Stimulated activated effector memory CD8-positive, alpha-beta T cell treated with anti-CD3 and anti-CD28 coated beads, Interleukin-12 subunit alpha, Interleukin-12 subunit beta, amount 100 ng/mL, for 72 hours (primary cell): ENCODE measurements at regions not wholly inside any gene's neighbourhood (a gene's known extent, or its start where the extent isn't known, plus 50 kb on each side); places are given as distances from the start of the nearest gene placed in this dataset.

ENCODE experiments used
- ATAC-seq: fragments of 150-1000 bp; cut with Tn5 transposase; 2 replicates; pipeline ENCODE4 v1.10.0; 2021
- DNase-seq, 2 donors: peaks; one replicate each; pipeline ENCODE4 v3.0.0; 2021 to 2022; ENCODE audit warnings: low spot score in 2 of 2
- H3K27ac Mint-ChIP-seq: one replicate; pipeline ENCODE4 v1.8.0; 2022; ENCODE audit warnings: mild to moderate bottlenecking, mixed read lengths
- H3K36me3 Mint-ChIP-seq: one replicate; pipeline ENCODE4 v1.8.0; 2022; ENCODE audit warnings: mild to moderate bottlenecking, mixed read lengths
- H3K4me1 Mint-ChIP-seq: one replicate; pipeline ENCODE4 v1.8.0; 2022; ENCODE audit warnings: mixed read lengths
- H3K4me3 Mint-ChIP-seq: one replicate; pipeline ENCODE4 v1.8.0; 2022; ENCODE audit warnings: mild to moderate bottlenecking, mixed read lengths
- H3K9me3 Mint-ChIP-seq: one replicate; pipeline ENCODE4 v1.8.0; 2022; ENCODE audit warnings: mixed read lengths

DNA sequence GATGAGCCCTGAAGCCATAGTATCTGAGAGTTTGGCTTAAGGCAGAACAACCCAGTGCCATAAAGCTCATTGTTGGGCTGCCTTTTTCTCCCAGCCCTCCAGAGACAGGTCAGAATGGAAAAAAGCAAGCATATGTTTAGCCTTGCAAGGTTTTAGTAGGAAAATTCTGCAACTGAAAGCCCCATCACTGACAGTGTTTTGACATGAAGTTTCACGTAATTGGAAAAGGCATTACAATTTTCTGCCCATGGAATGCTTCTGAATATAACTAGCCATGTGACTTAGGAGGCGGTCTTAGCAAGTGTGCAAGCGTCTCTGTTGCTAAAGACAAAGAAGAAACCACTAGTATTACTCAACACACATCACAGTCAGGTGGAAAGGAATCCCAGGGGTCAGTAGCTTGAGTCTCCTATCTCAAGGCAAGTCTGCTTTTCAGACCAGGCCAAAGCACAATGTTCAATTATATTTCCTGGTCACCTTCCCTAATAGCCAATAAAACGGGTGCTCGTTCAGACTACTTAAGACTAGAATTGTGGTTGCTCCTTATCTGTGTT, 117.6 kb downstream of the CARTPT start:
- no peak overlapping the region for H3K4me3 Mint-ChIP-seq
- H3K36me3 Mint-ChIP-seq, result no peaks in the 10 kb centered on the region
- no peak for ATAC-seq
- no peaks in the 10 kb centered on the region for H3K9me3 Mint-ChIP-seq
- H3K27ac Mint-ChIP-seq, result no peak overlapping the region
- DNase-seq, result no peak
- no peaks in the 10 kb centered on the region for H3K4me1 Mint-ChIP-seq

DNA sequence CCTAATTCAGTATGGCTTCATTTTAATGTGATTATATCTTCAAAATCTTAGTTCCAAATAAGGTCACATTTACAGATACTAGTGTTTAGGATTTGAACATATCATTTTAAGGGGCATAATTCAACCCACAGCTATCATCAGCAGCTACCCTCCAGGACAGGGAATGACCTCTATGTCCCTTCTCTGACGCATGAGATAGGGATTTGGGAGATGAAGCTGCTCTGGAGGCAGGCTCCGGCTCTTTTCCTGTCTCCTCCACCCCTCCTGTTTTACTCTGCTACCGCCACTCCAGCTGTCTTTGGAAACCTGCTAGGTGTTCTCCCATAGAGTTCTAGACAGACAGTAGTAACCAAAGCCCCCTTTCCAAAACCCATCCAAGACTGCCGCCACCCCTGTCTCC, 119.2 kb downstream of the CARTPT start:
- DNase-seq, result no peak
- no peak for ATAC-seq
- H3K9me3 Mint-ChIP-seq, result no peaks in the 10 kb centered on the region
- H3K4me3 Mint-ChIP-seq, result no peak overlapping the region
- no peaks in the 10 kb centered on the region for H3K36me3 Mint-ChIP-seq
- H3K27ac Mint-ChIP-seq, result no peak overlapping the region
- no peaks in the 10 kb centered on the region for H3K4me1 Mint-ChIP-seq

DNA sequence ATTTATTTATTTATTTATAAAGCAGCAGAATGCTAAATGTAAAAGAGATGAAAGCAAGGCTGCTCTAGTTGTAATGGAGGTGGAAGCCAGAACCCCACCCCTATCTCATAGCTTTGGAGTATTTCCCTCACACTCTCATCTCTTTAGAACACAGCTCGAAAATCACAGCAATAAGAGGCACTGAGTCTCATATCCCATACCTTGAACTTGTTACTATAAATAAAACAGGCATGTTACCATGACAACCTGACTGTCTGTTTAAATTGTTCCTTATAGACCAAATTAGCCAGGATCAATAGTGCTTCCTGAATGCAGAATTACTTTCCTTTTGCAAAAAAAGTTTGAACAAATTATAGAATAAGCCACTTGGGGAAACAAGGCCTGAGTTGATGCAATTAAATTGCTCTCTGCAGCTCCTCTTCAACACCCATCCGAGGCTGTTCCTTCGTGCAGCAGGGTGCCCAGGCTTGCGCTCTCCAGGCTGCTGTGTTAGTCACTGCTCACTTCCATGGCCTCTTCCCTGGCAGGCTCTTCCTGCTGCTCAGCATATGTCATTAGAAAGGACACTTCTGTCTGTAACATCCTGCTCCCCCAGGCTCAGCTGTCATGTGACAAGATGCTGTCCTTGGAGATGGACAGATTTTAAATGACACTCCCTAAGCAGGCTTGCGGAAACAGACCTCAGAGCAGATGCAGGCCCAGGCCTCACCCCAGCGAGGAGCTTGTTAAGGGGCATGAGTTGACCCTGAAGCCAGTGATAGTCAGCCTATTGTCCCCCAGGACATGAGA, 120.2 kb downstream of the CARTPT start:
- ATAC-seq (no peak), DNase-seq (no peak)
- Mint-ChIP-seq H3K36me3 (no peaks in the 10 kb centered on the region), H3K9me3 (no peaks in the 10 kb centered on the region), H3K4me1 (no peaks in the 10 kb centered on the region), H3K27ac (no peak overlapping the region), H3K4me3 (no peak overlapping the region)

DNA sequence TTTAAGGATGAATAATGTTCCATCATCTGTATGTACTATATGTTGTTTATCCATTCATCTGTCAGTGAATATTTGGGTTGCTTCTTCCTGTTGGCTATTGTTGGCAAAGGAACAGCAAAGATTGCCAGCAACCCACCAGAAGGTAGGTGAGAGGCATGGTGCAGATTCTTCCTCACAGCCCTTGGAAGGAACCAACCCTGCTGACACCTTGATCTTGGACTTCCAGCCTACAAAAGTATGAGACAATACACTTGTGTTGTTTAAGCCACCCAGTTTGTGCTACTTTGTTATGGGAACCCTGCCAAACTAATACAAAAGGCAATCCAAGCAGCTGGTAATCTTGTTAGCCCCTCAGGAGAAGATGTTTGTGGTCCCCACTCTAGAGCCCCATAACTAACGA, 122.0 kb downstream of the CARTPT start:
- ATAC-seq (no peak), DNase-seq (no peak)
- Mint-ChIP-seq H3K4me1 (no peaks in the 10 kb centered on the region), H3K27ac (no peak overlapping the region), H3K9me3 (no peaks in the 10 kb centered on the region), H3K4me3 (no peak overlapping the region), H3K36me3 (no peaks in the 10 kb centered on the region)

DNA sequence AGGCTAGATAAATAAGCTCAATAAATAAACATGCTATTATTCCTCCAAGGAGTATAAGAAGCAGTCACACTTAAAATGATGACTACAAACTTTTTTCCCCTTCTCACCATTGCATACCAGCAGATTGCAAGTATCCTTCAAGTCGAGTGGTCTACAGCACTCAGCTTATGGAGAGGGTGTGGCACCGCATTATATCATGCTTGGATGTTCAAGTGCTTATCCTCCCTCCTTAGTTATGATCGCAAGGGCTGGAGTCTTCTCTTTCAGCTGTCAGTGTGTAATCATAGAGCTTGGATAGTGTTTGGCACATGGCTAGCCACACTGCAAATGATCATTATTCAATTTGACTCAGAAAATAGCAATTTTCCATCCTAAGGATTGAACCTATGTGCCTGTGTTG, 124.0 kb downstream of the CARTPT start:
- H3K4me1 Mint-ChIP-seq, result no peaks in the 10 kb centered on the region
- H3K4me3 Mint-ChIP-seq, result no peak overlapping the region
- no peaks in the 10 kb centered on the region for H3K36me3 Mint-ChIP-seq

GRCh38 chr5:71844862-71845261, 125.8 kb downstream of the CARTPT start:
- H3K4me1 Mint-ChIP-seq, result no peaks in the 10 kb centered on the region
- ATAC-seq (no peak), DNase-seq (no peak)
- no peaks in the 10 kb centered on the region for H3K36me3 Mint-ChIP-seq
- peaks cover 2% of the 10 kb centered on the region for H3K9me3 Mint-ChIP-seq
- no peak overlapping the region for H3K27ac Mint-ChIP-seq
- H3K4me3 Mint-ChIP-seq, result no peak overlapping the region

More for the DNA sequence above, 124.0 kb downstream of the CARTPT start:
- ATAC-seq (no peak), DNase-seq (no peak)
- Mint-ChIP-seq H3K27ac (no peak overlapping the region), H3K9me3 (no peaks in the 10 kb centered on the region)

DNA sequence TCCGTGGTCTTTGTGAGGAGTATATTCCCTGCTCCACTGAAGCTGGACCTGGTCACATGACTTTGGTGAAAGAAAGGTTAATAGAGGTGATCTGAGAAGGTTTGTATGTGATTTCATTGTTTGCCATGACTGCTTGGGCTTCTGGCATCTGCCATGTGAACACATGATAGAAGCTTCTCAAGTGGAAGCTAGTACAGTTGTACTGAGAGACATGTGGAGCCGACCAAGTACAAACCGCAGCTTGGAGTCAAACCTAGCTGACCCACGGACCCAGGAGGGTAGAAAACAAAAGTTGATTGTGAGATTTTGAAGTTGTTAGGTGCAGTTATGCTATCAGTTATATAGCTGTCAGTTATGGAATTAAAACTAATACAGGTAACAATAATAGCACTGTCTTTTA, 140.4 kb downstream of the CARTPT start:
- peaks cover 17% of the 10 kb centered on the region for H3K9me3 Mint-ChIP-seq

GRCh38 chr5:71860048-71860447, 141.0 kb downstream of the CARTPT start:
- H3K4me3 Mint-ChIP-seq, result no peak overlapping the region
- no peak for DNase-seq
- H3K9me3 Mint-ChIP-seq, result peaks cover 14% of the 10 kb centered on the region
- no peak overlapping the region for H3K27ac Mint-ChIP-seq
- no peaks in the 10 kb centered on the region for H3K4me1 Mint-ChIP-seq
- no peak for ATAC-seq
- H3K36me3 Mint-ChIP-seq, result no peaks in the 10 kb centered on the region

More for the DNA sequence above, 140.4 kb downstream of the CARTPT start:
- Mint-ChIP-seq H3K27ac (no peak overlapping the region), H3K4me1 (no peaks in the 10 kb centered on the region), H3K36me3 (no peaks in the 10 kb centered on the region), H3K4me3 (no peak overlapping the region)
- DNase-seq (no peak), ATAC-seq (no peak)

DNA sequence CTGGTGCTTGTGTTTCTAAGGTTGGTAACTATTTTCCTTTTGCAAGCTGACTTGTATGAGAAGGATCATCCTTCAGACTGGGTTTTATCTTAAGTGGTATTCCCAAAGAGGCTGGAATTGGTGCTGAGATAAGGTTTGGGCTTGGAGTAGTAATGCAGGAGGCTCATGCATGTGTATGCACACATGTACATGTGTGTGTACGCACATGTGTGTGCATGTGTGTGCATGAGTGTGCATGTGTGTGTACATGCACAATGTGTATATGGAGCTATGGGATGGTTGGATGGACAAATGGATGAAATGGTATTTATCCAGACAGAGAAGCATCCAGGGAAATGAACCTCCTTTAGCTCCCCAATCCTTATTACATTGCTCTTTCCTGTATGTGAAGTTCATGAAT, 142.6 kb downstream of the CARTPT start:
- H3K36me3 Mint-ChIP-seq, result no peaks in the 10 kb centered on the region
- H3K4me1 Mint-ChIP-seq, result no peaks in the 10 kb centered on the region
- H3K9me3 Mint-ChIP-seq, result peaks cover 6% of the 10 kb centered on the region

DNA sequence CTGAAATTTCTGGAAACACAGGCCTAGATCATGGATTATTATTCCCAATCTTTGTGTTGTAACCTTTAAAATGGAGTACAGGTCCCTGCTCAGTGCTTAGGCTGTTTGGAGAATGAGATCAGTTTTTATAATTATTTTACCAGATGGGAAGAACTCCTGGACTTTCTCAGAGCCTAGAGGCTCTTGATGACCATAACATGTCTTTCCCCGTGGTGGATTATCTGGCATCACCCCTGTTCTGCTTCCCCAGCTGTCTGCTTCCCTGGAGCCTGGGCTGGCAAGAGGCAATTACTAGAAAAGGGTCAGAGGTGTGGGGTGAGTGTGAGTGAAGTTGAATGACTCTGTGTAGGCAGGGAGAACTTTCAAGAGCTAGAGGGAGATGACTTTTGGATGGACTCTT, 143.0 kb downstream of the CARTPT start:
- Mint-ChIP-seq H3K27ac (no peak overlapping the region), H3K4me3 (no peak overlapping the region), H3K36me3 (no peaks in the 10 kb centered on the region), H3K4me1 (no peaks in the 10 kb centered on the region), H3K9me3 (peaks cover 4% of the 10 kb centered on the region)
- ATAC-seq, result no peak
- DNase-seq, result no peak

More for the DNA sequence above, 142.6 kb downstream of the CARTPT start:
- ATAC-seq (no peak), DNase-seq (no peak)
- no peak overlapping the region for H3K27ac Mint-ChIP-seq
- no peak overlapping the region for H3K4me3 Mint-ChIP-seq

DNA sequence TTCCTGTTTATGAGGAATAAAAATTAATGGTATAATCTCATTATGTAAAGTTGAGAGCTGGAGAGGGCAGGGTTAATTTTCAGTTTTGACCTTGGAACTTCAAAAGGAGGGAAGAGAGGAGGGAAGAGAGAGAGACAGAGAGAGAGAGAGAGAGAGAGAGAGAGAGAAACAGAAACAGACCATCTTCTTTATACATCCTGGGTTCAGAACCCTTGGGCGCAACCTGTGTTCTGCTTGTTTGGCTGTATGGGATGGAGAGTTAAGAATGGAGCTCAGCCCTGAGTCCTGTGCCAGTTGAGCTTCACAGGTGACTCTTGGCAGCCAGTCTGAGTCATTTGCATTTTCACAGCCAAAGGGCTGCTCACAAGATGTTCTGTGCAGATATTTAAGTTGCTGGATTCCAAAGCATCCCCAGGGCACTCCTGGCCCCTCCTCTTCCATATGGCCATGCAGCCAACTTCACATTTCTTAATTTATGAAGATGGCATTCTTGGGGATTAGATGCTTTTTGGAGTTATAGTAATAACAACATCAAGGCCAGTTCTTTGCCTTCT, 143.5 kb downstream of the CARTPT start:
- DNase-seq, result no peak
- no peak overlapping the region for H3K27ac Mint-ChIP-seq
- ATAC-seq, result no peak
- H3K4me3 Mint-ChIP-seq, result no peak overlapping the region
- no peaks in the 10 kb centered on the region for H3K36me3 Mint-ChIP-seq
- H3K4me1 Mint-ChIP-seq, result no peaks in the 10 kb centered on the region
- peaks cover 4% of the 10 kb centered on the region for H3K9me3 Mint-ChIP-seq

- ATAC-seq, result no peak
- no peak for DNase-seq
- no peak overlapping the region for H3K4me3 Mint-ChIP-seq
- no peaks in the 10 kb centered on the region for H3K36me3 Mint-ChIP-seq
- H3K27ac Mint-ChIP-seq, result no peak overlapping the region
- H3K4me1 Mint-ChIP-seq, result no peaks in the 10 kb centered on the region
- H3K9me3 Mint-ChIP-seq, result no peaks in the 10 kb centered on the region
Observed at GRCh38 chr5:71864730-71865601, 145.9 kb downstream of the CARTPT start.

- DNase-seq (no peak), ATAC-seq (no peak)
- Mint-ChIP-seq H3K4me1 (no peaks in the 10 kb centered on the region), H3K4me3 (no peak overlapping the region), H3K9me3 (no peaks in the 10 kb centered on the region), H3K36me3 (no peaks in the 10 kb centered on the region), H3K27ac (no peak overlapping the region)
Observed at GRCh38 chr5:71865665-71866320, 146.7 kb downstream of the CARTPT start.

DNA sequence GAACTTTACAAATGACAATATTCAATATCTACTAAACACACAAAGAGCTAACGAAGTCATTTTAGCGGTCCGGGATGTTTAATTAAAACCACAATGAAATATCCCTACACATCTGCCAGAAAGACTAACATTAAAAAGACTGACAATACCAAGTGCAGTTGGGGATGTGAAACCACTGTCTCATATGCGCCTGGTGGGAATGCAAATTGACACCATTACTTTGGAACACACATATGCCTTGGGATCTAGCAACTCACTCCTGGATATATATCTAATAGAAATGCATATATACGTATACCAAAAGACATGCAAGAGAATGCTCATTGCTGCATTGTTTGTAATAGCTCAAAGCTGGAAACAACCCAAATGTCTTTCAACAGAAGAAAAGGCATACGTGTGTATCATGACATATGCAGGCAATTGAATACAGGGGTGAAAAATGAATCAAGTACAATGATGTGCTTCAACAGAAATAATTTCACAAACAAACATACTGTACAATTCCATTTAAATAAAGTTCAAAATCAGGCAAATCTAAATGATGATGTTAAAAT, 153.3 kb downstream of the CARTPT start:
- H3K4me3 Mint-ChIP-seq, result no peak overlapping the region
- DNase-seq, result no peak
- no peaks in the 10 kb centered on the region for H3K36me3 Mint-ChIP-seq
- no peaks in the 10 kb centered on the region for H3K9me3 Mint-ChIP-seq
- H3K27ac Mint-ChIP-seq, result no peak overlapping the region
- ATAC-seq, result no peak
- H3K4me1 Mint-ChIP-seq, result no peaks in the 10 kb centered on the region

GRCh38 chr5:71873191-71873591, 154.1 kb downstream of the CARTPT start:
- no peaks in the 10 kb centered on the region for H3K9me3 Mint-ChIP-seq
- DNase-seq (no peak), ATAC-seq (no peak)
- no peaks in the 10 kb centered on the region for H3K4me1 Mint-ChIP-seq
- H3K4me3 Mint-ChIP-seq, result no peak overlapping the region
- H3K27ac Mint-ChIP-seq, result no peak overlapping the region
- H3K36me3 Mint-ChIP-seq, result no peaks in the 10 kb centered on the region
